Liver (tissue), 8 donors: ENCODE measurements at regions not wholly inside any gene's neighbourhood (a gene's known extent, or its start where the extent isn't known, plus 50 kb on each side); places are given as distances from the start of the nearest gene placed in this dataset.

ENCODE experiments used
- DNase-seq: peaks from one replicate; pipeline ENCODE4 v3.0.0-alpha.2; 2017; ENCODE audit warnings: low spot score
- H3K27ac ChIP-seq, 2 donors: one replicate each; pipeline ENCODE4 v1.7.0; 2013; ENCODE audit warnings: inconsistent platforms in 2 of 2, low read length in 2 of 2, control low read depth in 1 of 2, low read depth in 1 of 2, mild to moderate bottlenecking in 1 of 2
- H3K27me3 ChIP-seq, 4 donors: one replicate each; pipeline versions ENCODE4 v1.6.1 to v1.7.0; 2013; ENCODE audit warnings: low read length in 3 of 4, inconsistent platforms in 1 of 4, mild to moderate bottlenecking in 1 of 4, moderate library complexity in 1 of 4; ENCODE audit not compliant: control insufficient read depth in 4 of 4, insufficient read depth in 4 of 4
- H3K36me3 ChIP-seq, 4 donors: one replicate each; pipeline versions ENCODE4 v1.6.1 to v1.7.0; 2013; ENCODE audit warnings: low read length in 3 of 4, mild to moderate bottlenecking in 3 of 4, low read depth in 1 of 4, moderate library complexity in 1 of 4; ENCODE audit not compliant: control insufficient read depth in 4 of 4, insufficient read depth in 3 of 4
- H3K4me1 ChIP-seq, 4 donors: one replicate each; pipeline versions ENCODE4 v1.6.1 to v1.7.0; 2013; ENCODE audit warnings: low read length in 3 of 4, mild to moderate bottlenecking in 3 of 4, moderate library complexity in 1 of 4; ENCODE audit not compliant: control insufficient read depth in 4 of 4, insufficient read depth in 4 of 4
- H3K4me3 ChIP-seq, 3 donors: one replicate each; pipeline versions ENCODE4 v1.6.1 to v1.7.0; 2013; ENCODE audit warnings: low read length in 3 of 3, control low read depth in 1 of 3, low read depth in 1 of 3, mild to moderate bottlenecking in 1 of 3
- H3K9ac ChIP-seq, 2 donors: one replicate each; pipeline ENCODE4 v1.7.0; 2013; ENCODE audit warnings: low read length in 2 of 2, mild to moderate bottlenecking in 2 of 2, moderate library complexity in 2 of 2, control low read depth in 1 of 2, low read depth in 1 of 2
- H3K9me3 ChIP-seq, 4 donors: one replicate each; pipeline versions ENCODE4 v1.6.1 to v1.7.0; 2013; ENCODE audit warnings: low read length in 3 of 4; ENCODE audit not compliant: control insufficient read depth in 4 of 4
- CTCF ChIP-seq: fragments of 150-350 bp; IDR thresholded peaks from 2 replicates; pipeline ENCODE4 v1.5.1; 2017; ENCODE audit warnings: improper control_type of control experiment, low read depth, low read length; ENCODE audit not compliant: missing input control
- EGR1 ChIP-seq, 2 donors: IDR thresholded peaks; 2 replicates each; pipeline ENCODE4 v1.6.1; 2016 to 2018; ENCODE audit warnings: antibody characterized with exemption in 2 of 2, low read depth in 2 of 2
- FOXA1 ChIP-seq: IDR thresholded peaks from 2 replicates; pipeline ENCODE4 v1.6.1; 2016; ENCODE audit warnings: antibody characterized with exemption
- FOXA2 ChIP-seq: IDR thresholded peaks from 2 replicates; pipeline ENCODE4 v1.6.1; 2016; ENCODE audit warnings: antibody characterized with exemption
- GABPA ChIP-seq, 2 donors: IDR thresholded peaks in 1 of 2; conservative IDR thresholded peaks in 1 of 2; 2 replicates each; pipeline ENCODE4 v1.6.1; 2016; ENCODE audit warnings: antibody characterized with exemption in 2 of 2, mild to moderate bottlenecking in 1 of 2, moderate library complexity in 1 of 2
- HNF4G ChIP-seq: IDR thresholded peaks from 2 replicates; pipeline ENCODE4 v1.6.1; 2016; ENCODE audit warnings: antibody characterized with exemption
- JUND ChIP-seq, 2 donors: IDR thresholded peaks; 2 replicates each; pipeline ENCODE4 v1.6.1; 2016; ENCODE audit warnings: antibody characterized with exemption in 2 of 2
- MAX ChIP-seq: IDR thresholded peaks from 2 replicates; pipeline ENCODE4 v1.6.1; 2016; ENCODE audit warnings: antibody characterized with exemption
- NR2F2 ChIP-seq: IDR thresholded peaks from 2 replicates; pipeline ENCODE4 v1.6.1; 2016; ENCODE audit warnings: antibody characterized with exemption
- RAD21 ChIP-seq, 2 donors: IDR thresholded peaks; 2 replicates each; pipeline ENCODE4 v1.6.1; 2016; ENCODE audit warnings: antibody characterized with exemption in 2 of 2, mild to moderate bottlenecking in 2 of 2
- RXRA ChIP-seq, 2 donors: IDR thresholded peaks; 2 replicates each; pipeline ENCODE4 v1.6.1; 2017 to 2018; ENCODE audit warnings: antibody characterized with exemption in 2 of 2, mild to moderate bottlenecking in 1 of 2
- SP1 ChIP-seq: IDR thresholded peaks from 2 replicates; pipeline ENCODE4 v1.6.1; 2018; ENCODE audit warnings: antibody characterized with exemption, mild to moderate bottlenecking
- TAF1 ChIP-seq: conservative IDR thresholded peaks from 2 replicates; pipeline ENCODE4 v1.6.1; 2016; ENCODE audit warnings: antibody characterized with exemption, mild to moderate bottlenecking
- YY1 ChIP-seq: IDR thresholded peaks from 2 replicates; pipeline ENCODE4 v1.6.1; 2016; ENCODE audit warnings: antibody characterized with exemption, mild to moderate bottlenecking
- WGBS: extraction: QIAGEN DNeasy Blood & Tissue Kit; methylation state at CpG from one replicate; pipeline ENCODE4 v1.1.7; 2013; 5-methylcytosine and 5-hydroxymethylcytosine counted together
- TF ChIP-seq, protein P1 (sequence below): IDR thresholded peaks from 2 replicates; pipeline ENCODE4 v1.6.1; 2016; ENCODE audit warnings: antibody characterized with exemption
- TF ChIP-seq, protein P2 (sequence below): IDR thresholded peaks from 2 replicates; pipeline ENCODE4 v1.6.1; 2016; ENCODE audit warnings: antibody characterized with exemption, mild to moderate bottlenecking
- TF ChIP-seq, protein P3 (sequence below): IDR thresholded peaks from 2 replicates; pipeline ENCODE4 v1.6.1; 2016; ENCODE audit warnings: antibody characterized with exemption
- donor health status: healthy.
- donor health status: healthy.
- donor health status: healthy.
- donor health status: healthy.
- donor health status: healthy.

DNA sequence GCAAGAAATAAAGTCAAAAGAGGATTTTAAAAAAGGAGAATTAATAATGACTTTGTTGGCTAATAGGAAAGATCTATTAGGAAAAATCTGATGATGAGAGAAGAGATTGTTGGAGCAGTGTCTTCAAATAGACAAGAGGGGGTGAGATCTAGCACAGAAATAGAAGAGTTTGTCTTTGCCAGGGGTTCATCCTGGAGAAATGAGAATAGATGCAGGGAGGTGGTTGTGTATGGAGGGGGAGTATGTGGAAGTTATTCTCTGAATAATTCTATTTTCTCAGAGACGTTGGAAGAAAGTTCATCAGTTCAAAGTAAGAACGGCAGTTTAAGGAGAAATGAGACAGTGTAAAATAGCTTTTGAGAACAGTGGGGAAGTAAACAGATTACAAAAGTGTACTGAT is 161.3 kb downstream of the TM2D1 start (continued):
- TF ChIP-seq CTCF (no peak), RXRA (IDR thresholded peaks at IDR 0.05) (no peak), MAX (no peak)
- TF ChIP-seq, protein P1, sequence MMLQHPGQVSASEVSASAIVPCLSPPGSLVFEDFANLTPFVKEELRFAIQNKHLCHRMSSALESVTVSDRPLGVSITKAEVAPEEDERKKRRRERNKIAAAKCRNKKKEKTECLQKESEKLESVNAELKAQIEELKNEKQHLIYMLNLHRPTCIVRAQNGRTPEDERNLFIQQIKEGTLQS: no peak

DNA sequence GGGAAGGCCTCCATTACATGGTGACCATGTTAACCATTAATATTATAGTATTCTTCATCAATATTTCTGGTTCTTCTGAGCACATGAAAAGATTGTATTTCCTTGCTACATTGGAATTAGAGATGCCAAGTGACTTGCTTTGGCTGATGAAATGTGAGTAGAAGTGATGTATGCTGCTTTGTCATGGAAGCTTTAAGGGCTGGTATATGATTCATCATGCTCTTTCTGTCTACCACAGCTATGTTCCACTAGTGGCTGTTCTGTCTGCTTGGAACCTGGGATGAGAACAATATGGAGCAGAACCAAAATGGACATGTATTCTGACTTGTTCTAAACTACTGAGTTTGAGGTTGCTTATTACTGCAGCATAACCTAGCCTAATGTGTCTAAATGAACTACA is 163.3 kb downstream of the TM2D1 start:
- Histone ChIP-seq H3K27me3 (no peaks in the 10 kb centered on the region), H3K4me3 (no peak overlapping the region), H3K9me3 (peaks cover 8 to 13% (median 10%) of the 10 kb centered on the region in 4 donors), H3K4me1 (no peaks in the 10 kb centered on the region), H3K9ac (no peak overlapping the region), H3K36me3 (no peaks in the 10 kb centered on the region), H3K27ac (no peak overlapping the region)
- no peak for DNase-seq
- no peak for TF ChIP-seq JUND (IDR thresholded peaks at IDR 0.05)
- TF ChIP-seq MAX: no peak
- TF ChIP-seq, protein P2, sequence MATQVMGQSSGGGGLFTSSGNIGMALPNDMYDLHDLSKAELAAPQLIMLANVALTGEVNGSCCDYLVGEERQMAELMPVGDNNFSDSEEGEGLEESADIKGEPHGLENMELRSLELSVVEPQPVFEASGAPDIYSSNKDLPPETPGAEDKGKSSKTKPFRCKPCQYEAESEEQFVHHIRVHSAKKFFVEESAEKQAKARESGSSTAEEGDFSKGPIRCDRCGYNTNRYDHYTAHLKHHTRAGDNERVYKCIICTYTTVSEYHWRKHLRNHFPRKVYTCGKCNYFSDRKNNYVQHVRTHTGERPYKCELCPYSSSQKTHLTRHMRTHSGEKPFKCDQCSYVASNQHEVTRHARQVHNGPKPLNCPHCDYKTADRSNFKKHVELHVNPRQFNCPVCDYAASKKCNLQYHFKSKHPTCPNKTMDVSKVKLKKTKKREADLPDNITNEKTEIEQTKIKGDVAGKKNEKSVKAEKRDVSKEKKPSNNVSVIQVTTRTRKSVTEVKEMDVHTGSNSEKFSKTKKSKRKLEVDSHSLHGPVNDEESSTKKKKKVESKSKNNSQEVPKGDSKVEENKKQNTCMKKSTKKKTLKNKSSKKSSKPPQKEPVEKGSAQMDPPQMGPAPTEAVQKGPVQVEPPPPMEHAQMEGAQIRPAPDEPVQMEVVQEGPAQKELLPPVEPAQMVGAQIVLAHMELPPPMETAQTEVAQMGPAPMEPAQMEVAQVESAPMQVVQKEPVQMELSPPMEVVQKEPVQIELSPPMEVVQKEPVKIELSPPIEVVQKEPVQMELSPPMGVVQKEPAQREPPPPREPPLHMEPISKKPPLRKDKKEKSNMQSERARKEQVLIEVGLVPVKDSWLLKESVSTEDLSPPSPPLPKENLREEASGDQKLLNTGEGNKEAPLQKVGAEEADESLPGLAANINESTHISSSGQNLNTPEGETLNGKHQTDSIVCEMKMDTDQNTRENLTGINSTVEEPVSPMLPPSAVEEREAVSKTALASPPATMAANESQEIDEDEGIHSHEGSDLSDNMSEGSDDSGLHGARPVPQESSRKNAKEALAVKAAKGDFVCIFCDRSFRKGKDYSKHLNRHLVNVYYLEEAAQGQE: no peak
- no peak for TF ChIP-seq EGR1 (IDR thresholded peaks at IDR 0.05; ENCODE audit: low read depth in 2 of 2)
- TF ChIP-seq, protein P1: no peak

- no peak overlapping the region for H3K27ac ChIP-seq
- H3K36me3 ChIP-seq: no peaks in the 10 kb centered on the region
- peaks cover under 1 to 5% (median 1%) of the 10 kb centered on the region in 4 donors for H3K9me3 ChIP-seq
- no peaks in the 10 kb centered on the region for H3K4me1 ChIP-seq
- 87% methylated on average over 2 of the region's 2 CpGs for WGBS
- H3K4me3 ChIP-seq: no peak overlapping the region
- H3K27me3 ChIP-seq: no peaks in the 10 kb centered on the region
- DNase-seq: no peak
- no peak overlapping the region for H3K9ac ChIP-seq
- no peak for TF ChIP-seq CTCF
- no peak for TF ChIP-seq NR2F2
- TF ChIP-seq, protein P3, sequence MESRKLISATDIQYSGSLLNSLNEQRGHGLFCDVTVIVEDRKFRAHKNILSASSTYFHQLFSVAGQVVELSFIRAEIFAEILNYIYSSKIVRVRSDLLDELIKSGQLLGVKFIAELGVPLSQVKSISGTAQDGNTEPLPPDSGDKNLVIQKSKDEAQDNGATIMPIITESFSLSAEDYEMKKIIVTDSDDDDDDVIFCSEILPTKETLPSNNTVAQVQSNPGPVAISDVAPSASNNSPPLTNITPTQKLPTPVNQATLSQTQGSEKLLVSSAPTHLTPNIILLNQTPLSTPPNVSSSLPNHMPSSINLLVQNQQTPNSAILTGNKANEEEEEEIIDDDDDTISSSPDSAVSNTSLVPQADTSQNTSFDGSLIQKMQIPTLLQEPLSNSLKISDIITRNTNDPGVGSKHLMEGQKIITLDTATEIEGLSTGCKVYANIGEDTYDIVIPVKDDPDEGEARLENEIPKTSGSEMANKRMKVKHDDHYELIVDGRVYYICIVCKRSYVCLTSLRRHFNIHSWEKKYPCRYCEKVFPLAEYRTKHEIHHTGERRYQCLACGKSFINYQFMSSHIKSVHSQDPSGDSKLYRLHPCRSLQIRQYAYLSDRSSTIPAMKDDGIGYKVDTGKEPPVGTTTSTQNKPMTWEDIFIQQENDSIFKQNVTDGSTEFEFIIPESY: no peak
- TF ChIP-seq GABPA (IDR thresholded peaks at IDR 0.05 in 1 of 2, conservative IDR thresholded peaks at IDR 0.05 in 1 of 2): no peak
- TF ChIP-seq JUND (IDR thresholded peaks at IDR 0.05): no peak
- TF ChIP-seq FOXA1: no peak
- TF ChIP-seq, protein P1: no peak
- no peak for TF ChIP-seq HNF4G
- TF ChIP-seq YY1: no peak
- no peak for TF ChIP-seq RAD21 (IDR thresholded peaks at IDR 0.05)
- no peak for TF ChIP-seq FOXA2
- TF ChIP-seq EGR1 (IDR thresholded peaks at IDR 0.05; ENCODE audit: low read depth in 2 of 2): no peak
- no peak for TF ChIP-seq MAX
- TF ChIP-seq TAF1: no peak
- TF ChIP-seq RXRA (IDR thresholded peaks at IDR 0.05): no peak
- no peak for TF ChIP-seq SP1
These were observed 164.6 kb downstream of the TM2D1 start for GRCh38 chr1:61560385-61560784.
